GM12864 (cell line): ENCODE measurements at regions not wholly inside any gene's neighbourhood (a gene's known extent, or its start where the extent isn't known, plus 50 kb on each side); places are given as distances from the start of the nearest gene placed in this dataset.

Source experiments
- DNase-seq: peaks from one replicate; pipeline ENCODE4 v3.0.0-alpha.2; 2011; ENCODE audit warnings: low read depth
- H3K4me3 ChIP-seq: 2 replicates; pipeline ENCODE4 v1.5.1; 2011; ENCODE audit warnings: mild to moderate bottlenecking, low read depth, low read length, control low read depth
- CTCF ChIP-seq: IDR thresholded peaks from 2 replicates; pipeline ENCODE4 v1.5.1; 2011; ENCODE audit warnings: low read depth, mild to moderate bottlenecking, moderate library complexity, low read length, control low read depth, inconsistent platforms; ENCODE audit errors: missing control alignments

GRCh38 chr1:74818241-74818640, 85.3 kb downstream of the TYW3 start:
- no peak overlapping the region for H3K4me3 ChIP-seq
- no peak for DNase-seq
- no peak for TF ChIP-seq CTCF

GRCh38 chr1:74818661-74819456, 85.9 kb downstream of the TYW3 start:
- TF ChIP-seq CTCF = no peak
- H3K4me3 ChIP-seq = no peak overlapping the region
- no peak for DNase-seq

GRCh38 chr1:74822851-74823401, 90.0 kb downstream of the TYW3 start:
- H3K4me3 ChIP-seq = no peak overlapping the region
- TF ChIP-seq CTCF = no peak
- no peak for DNase-seq

GRCh38 chr1:74824497-74825107, 91.7 kb downstream of the TYW3 start:
- no peak overlapping the region for H3K4me3 ChIP-seq
- peak; percentile 15 for DNase-seq
- no peak for TF ChIP-seq CTCF

GRCh38 chr1:74830766-74831165, 97.8 kb downstream of the TYW3 start:
- TF ChIP-seq CTCF = no peak
- H3K4me3 ChIP-seq = no peak overlapping the region
- no peak for DNase-seq

- no peak overlapping the region for H3K4me3 ChIP-seq
- no peak for DNase-seq
- no peak for TF ChIP-seq CTCF
Observed at GRCh38 chr1:74834261-74834660, 101.3 kb downstream of the TYW3 start.
